ENCODE measurements at regions not wholly inside any gene's neighbourhood (a gene's known extent, or its start where the extent isn't known, plus 50 kb on each side); places are given as distances from the start of the nearest gene placed in this dataset.
"Not testable (repeated sequence)": the region's sequence is repeated elsewhere in the genome, so short reads cannot be mapped to it uniquely, and the experiment has no call there.

DNA sequence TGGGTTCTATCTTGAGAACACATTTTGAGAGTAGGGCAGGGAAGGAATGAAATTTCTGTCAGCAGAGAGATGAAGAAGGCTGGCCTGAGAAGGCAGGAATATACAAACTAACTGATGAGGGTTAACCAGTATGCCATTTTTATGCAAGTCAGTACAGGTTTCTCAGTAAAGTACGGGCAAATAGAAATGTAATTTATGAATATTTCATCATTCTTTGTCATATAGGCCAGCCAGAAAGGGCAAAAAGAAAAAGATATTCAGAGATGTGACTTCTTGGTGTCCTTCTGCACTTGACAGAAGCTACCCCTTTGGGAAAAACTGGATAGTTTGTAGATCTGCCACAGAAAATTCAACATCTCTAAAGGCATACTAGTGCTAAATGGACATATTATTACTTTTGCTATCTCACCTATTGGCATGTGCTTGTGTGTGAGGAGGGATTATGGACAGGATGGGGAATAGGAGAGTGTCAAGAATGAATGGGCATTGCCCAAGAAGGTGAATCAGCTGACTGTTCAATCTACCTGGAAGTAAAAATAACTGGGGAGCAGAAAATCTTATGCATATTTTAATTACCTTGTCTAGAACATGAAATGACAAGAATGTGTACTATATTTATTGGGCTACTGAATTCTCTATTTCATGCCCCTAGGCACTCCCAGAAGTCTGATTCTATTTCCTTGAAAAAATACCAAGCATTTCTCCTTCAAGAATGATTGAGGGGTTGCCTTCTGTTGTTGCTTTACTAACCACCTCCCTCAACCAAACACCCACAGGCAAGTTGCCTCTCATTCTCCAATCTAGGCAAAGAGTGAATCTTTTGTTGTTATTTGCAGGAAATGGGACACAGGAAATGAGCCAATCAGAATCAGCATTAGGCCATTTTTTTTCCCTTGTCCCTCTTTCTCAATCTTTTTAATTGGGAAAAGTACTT is 175.1 kb upstream of the SLC38A2 start:
- Histone ChIP-seq H3K9me3 (ENCODE audit: control insufficient read depth, insufficient read depth, low read depth, low read length) (peaks cover 21% of the 10 kb centered on the region), H3K4me3 (ENCODE audit: low read depth, low read length) (no peak overlapping the region), H3K27ac (ENCODE audit: low read depth, low read length) (no peak overlapping the region), H3K36me3 (ENCODE audit: control insufficient read depth, insufficient read depth, low read length) (no peaks in the 10 kb centered on the region), H3K9ac (ENCODE audit: low read length) (no peak overlapping the region), H3K4me1 (ENCODE audit: control insufficient read depth, insufficient read depth, low read length) (no peaks in the 10 kb centered on the region), H3K27me3 (ENCODE audit: control insufficient read depth, insufficient read depth, low read length) (no peaks in the 10 kb centered on the region)

- no peaks in the 10 kb centered on the region for H3K27me3 ChIP-seq (ENCODE audit: control insufficient read depth, insufficient read depth, low read length)
- no peaks in the 10 kb centered on the region for H3K4me1 ChIP-seq (ENCODE audit: control insufficient read depth, insufficient read depth, low read length)
- no peak overlapping the region for H3K9ac ChIP-seq (ENCODE audit: low read length)
- H3K9me3 ChIP-seq (ENCODE audit: control insufficient read depth, insufficient read depth, low read depth, low read length) = peaks cover 21% of the 10 kb centered on the region
- H3K4me3 ChIP-seq (ENCODE audit: low read depth, low read length) = no peak overlapping the region
- H3K36me3 ChIP-seq (ENCODE audit: control insufficient read depth, insufficient read depth, low read length) = no peaks in the 10 kb centered on the region
- H3K27ac ChIP-seq (ENCODE audit: low read depth, low read length) = no peak overlapping the region
Observed at GRCh38 chr12:46546634-46547273, 174.2 kb upstream of the SLC38A2 start.

- H3K27ac ChIP-seq (ENCODE audit: low read depth, low read length); H3K4me1 ChIP-seq (ENCODE audit: control insufficient read depth, insufficient read depth, low read length); H3K36me3 ChIP-seq (ENCODE audit: control insufficient read depth, insufficient read depth, low read length); H3K27me3 ChIP-seq (ENCODE audit: control insufficient read depth, insufficient read depth, low read length); H3K9ac ChIP-seq (ENCODE audit: low read length); H3K4me3 ChIP-seq (ENCODE audit: low read depth, low read length): not testable (repeated sequence)
- peaks cover 25% of the 10 kb centered on the region for H3K9me3 ChIP-seq (ENCODE audit: control insufficient read depth, insufficient read depth, low read depth, low read length)
Observed at GRCh38 chr12:46543378-46543795, 170.8 kb upstream of the SLC38A2 start.

- Histone ChIP-seq H3K4me1 (ENCODE audit: control insufficient read depth, insufficient read depth, low read length) (no peaks in the 10 kb centered on the region), H3K4me3 (ENCODE audit: low read depth, low read length) (no peak overlapping the region), H3K9ac (ENCODE audit: low read length) (no peak overlapping the region), H3K27me3 (ENCODE audit: control insufficient read depth, insufficient read depth, low read length) (no peaks in the 10 kb centered on the region), H3K27ac (ENCODE audit: low read depth, low read length) (no peak overlapping the region), H3K36me3 (ENCODE audit: control insufficient read depth, insufficient read depth, low read length) (no peaks in the 10 kb centered on the region), H3K9me3 (ENCODE audit: control insufficient read depth, insufficient read depth, low read depth, low read length) (0 out of 2 replicates have a peak, but pooled peaks cover 4% of the 10 kb centered on the region)
Observed at GRCh38 chr12:46538976-46539375, 166.4 kb upstream of the SLC38A2 start.

DNA sequence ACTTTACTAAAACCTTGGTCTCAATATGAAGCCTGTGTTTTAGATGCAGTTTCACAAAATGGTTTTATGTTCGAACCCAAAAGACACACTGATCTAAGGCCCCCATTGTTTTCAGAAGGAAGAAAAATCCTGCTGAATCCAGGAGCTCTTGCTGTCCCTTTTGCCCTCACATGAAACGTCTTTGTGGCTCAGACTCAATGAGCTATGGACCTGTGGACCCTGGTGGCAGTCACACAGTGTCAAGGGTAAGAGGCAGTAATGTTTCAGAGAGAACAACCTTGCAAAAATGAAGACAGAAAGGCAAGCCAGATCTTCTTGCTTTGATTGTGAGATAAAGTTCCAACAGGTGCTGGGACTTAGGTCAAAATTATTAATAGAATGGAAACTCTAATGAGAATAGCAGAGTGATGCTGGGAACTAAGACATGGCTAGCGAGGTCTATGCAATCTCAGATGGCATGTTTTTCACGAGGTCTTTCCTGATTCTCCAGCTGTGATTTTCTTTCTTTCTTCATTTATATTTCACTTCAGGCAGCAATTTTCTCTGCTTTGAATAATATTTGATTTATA is 164.9 kb upstream of the SLC38A2 start:
- no peak overlapping the region for H3K27ac ChIP-seq (ENCODE audit: low read depth, low read length)

GRCh38 chr12:46536316-46536715 is 163.7 kb upstream of the SLC38A2 start:
- not testable (repeated sequence) for H3K36me3 ChIP-seq (ENCODE audit: control insufficient read depth, insufficient read depth, low read length); H3K4me1 ChIP-seq (ENCODE audit: control insufficient read depth, insufficient read depth, low read length); H3K27ac ChIP-seq (ENCODE audit: low read depth, low read length); H3K27me3 ChIP-seq (ENCODE audit: control insufficient read depth, insufficient read depth, low read length); H3K9me3 ChIP-seq (ENCODE audit: control insufficient read depth, insufficient read depth, low read depth, low read length); H3K9ac ChIP-seq (ENCODE audit: low read length); H3K4me3 ChIP-seq (ENCODE audit: low read depth, low read length)

More for the DNA sequence above, 164.9 kb upstream of the SLC38A2 start:
- 0 out of 2 replicates have a peak, but pooled peaks cover 4% of the 10 kb centered on the region for H3K9me3 ChIP-seq (ENCODE audit: control insufficient read depth, insufficient read depth, low read depth, low read length)
- H3K9ac ChIP-seq (ENCODE audit: low read length) = no peak overlapping the region
- H3K4me1 ChIP-seq (ENCODE audit: control insufficient read depth, insufficient read depth, low read length) = no peaks in the 10 kb centered on the region
- H3K27me3 ChIP-seq (ENCODE audit: control insufficient read depth, insufficient read depth, low read length) = no peaks in the 10 kb centered on the region
- H3K36me3 ChIP-seq (ENCODE audit: control insufficient read depth, insufficient read depth, low read length) = no peaks in the 10 kb centered on the region
- no peak overlapping the region for H3K4me3 ChIP-seq (ENCODE audit: low read depth, low read length)

- Histone ChIP-seq H3K4me1 (ENCODE audit: control insufficient read depth, insufficient read depth, low read length) (peaks cover 3% of the 10 kb centered on the region; the same call in 1 of the 2 replicates), H3K27me3 (ENCODE audit: control insufficient read depth, insufficient read depth, low read length) (no peaks in the 10 kb centered on the region), H3K4me3 (ENCODE audit: low read depth, low read length) (no peak overlapping the region), H3K36me3 (ENCODE audit: control insufficient read depth, insufficient read depth, low read length) (no peaks in the 10 kb centered on the region), H3K9ac (ENCODE audit: low read length) (no peak overlapping the region), H3K9me3 (ENCODE audit: control insufficient read depth, insufficient read depth, low read depth, low read length) (0 out of 2 replicates have a peak, but pooled peaks cover 4% of the 10 kb centered on the region), H3K27ac (ENCODE audit: low read depth, low read length) (no peak overlapping the region)
Observed at GRCh38 chr12:46535907-46536306, 163.3 kb upstream of the SLC38A2 start.

- Histone ChIP-seq H3K4me1 (ENCODE audit: control insufficient read depth, insufficient read depth, low read length) (peaks cover 4% of the 10 kb centered on the region; the same call in 1 of the 2 replicates), H3K9ac (ENCODE audit: low read length) (no peak overlapping the region), H3K4me3 (ENCODE audit: low read depth, low read length) (no peak overlapping the region), H3K27ac (ENCODE audit: low read depth, low read length) (no peak overlapping the region), H3K27me3 (ENCODE audit: control insufficient read depth, insufficient read depth, low read length) (no peaks in the 10 kb centered on the region), H3K9me3 (ENCODE audit: control insufficient read depth, insufficient read depth, low read depth, low read length) (0 out of 2 replicates have a peak, but pooled peaks cover 4% of the 10 kb centered on the region), H3K36me3 (ENCODE audit: control insufficient read depth, insufficient read depth, low read length) (no peaks in the 10 kb centered on the region)
Observed at GRCh38 chr12:46535376-46535775, 162.8 kb upstream of the SLC38A2 start.

DNA sequence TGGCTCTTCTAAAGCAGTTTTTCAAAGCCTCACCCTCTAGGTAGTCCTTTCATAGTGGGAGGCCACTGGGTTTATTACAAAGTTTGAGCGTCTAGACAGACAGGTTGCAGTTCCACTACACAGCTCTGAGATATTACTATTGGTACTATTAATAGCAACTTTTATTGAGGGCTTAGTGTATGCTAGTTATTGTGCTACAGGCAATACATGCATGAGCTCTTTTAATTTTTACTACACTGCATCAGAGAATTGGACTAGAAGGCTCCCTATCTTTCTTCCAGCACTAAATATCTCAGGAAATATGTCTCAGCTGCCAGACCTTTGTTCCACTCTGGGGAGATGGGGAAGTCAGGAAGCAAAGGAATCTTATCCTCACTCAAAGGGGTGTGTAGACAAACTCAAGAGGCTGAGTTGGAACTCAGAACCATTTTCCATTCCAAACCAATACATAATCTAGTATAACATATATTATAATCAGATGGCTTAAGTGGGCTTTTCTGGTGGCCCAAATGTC is 161.8 kb upstream of the SLC38A2 start:
- no peak overlapping the region for H3K4me3 ChIP-seq (ENCODE audit: low read depth, low read length)
- no peaks in the 10 kb centered on the region for H3K36me3 ChIP-seq (ENCODE audit: control insufficient read depth, insufficient read depth, low read length)
- H3K4me1 ChIP-seq (ENCODE audit: control insufficient read depth, insufficient read depth, low read length) = peaks cover 4% of the 10 kb centered on the region; the same call in 1 of the 2 replicates
- no peak overlapping the region for H3K27ac ChIP-seq (ENCODE audit: low read depth, low read length)
- H3K27me3 ChIP-seq (ENCODE audit: control insufficient read depth, insufficient read depth, low read length) = no peaks in the 10 kb centered on the region
- no peak overlapping the region for H3K9ac ChIP-seq (ENCODE audit: low read length)
- H3K9me3 ChIP-seq (ENCODE audit: control insufficient read depth, insufficient read depth, low read depth, low read length) = 0 out of 2 replicates have a peak, but pooled peaks cover under 1% of the 10 kb centered on the region

GRCh38 chr12:46533723-46534122 is 161.2 kb upstream of the SLC38A2 start:
- Histone ChIP-seq H3K4me3 (ENCODE audit: low read depth, low read length) (no peak overlapping the region), H3K9ac (ENCODE audit: low read length) (no peak overlapping the region), H3K27ac (ENCODE audit: low read depth, low read length) (no peak overlapping the region), H3K36me3 (ENCODE audit: control insufficient read depth, insufficient read depth, low read length) (no peaks in the 10 kb centered on the region), H3K4me1 (ENCODE audit: control insufficient read depth, insufficient read depth, low read length) (peaks cover 4% of the 10 kb centered on the region; the same call in 1 of the 2 replicates), H3K27me3 (ENCODE audit: control insufficient read depth, insufficient read depth, low read length) (no peaks in the 10 kb centered on the region), H3K9me3 (ENCODE audit: control insufficient read depth, insufficient read depth, low read depth, low read length) (peaks cover 7% of the 10 kb centered on the region; the same call in 1 of the 2 replicates)

Measured in HUES6 (cell line).